Stimulated activated CD4-positive, alpha-beta T cell treated with anti-CD3 and anti-CD28 coated beads, Interleukin-4, amount 100 ng/mL, for 1 hour (primary cell): ENCODE measurements at regions not wholly inside any gene's neighbourhood (a gene's known extent, or its start where the extent isn't known, plus 50 kb on each side); places are given as distances from the start of the nearest gene placed in this dataset.

Experiments used
- DNase-seq: peaks from one replicate; pipeline ENCODE4 v3.0.0-alpha.2; 2020

DNA sequence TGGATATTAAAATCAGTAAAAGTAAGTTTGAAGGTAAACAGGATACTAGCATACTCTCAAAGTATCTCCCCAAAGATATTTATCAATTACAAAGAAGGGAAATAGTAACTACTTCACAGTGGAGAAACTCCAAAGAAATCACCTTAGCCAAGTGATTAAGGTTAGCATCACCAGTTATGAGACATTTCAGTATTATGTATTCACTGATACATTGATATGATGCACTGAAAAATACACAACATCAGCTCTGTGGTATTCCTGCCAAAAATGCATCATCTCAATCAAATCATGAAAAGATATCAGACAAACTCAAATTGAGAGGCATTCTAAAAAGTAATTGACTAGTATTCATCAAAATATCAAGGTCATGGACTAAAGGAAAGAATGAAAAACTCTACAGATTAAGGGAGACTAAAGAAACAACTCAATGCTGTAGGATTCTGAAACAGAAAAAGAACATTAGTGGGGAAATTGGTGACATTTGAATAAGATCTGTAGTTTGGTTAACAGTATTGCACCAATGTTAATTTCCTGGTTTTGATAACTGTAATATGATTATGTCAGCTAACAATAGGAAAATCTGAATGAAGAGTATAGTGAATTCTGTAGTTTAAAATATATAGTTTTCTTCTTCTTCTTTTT, 215.4 kb downstream of the UACA start:
- no peak for DNase-seq

DNA sequence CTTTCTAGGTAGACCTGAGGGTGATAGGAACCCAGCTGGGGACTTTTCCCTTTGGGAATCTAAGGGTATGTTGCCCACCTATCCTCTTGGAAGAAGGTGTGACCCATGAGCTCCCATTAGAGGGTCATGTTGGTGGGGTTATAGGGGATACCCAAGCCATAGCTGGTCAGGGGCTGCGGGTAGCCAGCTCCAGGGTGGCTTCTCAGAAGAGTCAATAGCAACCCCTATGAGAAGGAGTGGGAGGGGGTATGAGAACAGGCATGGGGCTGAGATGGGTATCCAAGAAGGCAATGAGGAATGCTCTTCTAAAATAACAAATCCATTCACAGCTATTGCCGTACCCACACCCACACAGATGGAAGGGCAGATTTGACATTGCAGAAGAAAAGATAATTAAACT, 217.8 kb downstream of the UACA start:
- DNase-seq, result no peak

DNA sequence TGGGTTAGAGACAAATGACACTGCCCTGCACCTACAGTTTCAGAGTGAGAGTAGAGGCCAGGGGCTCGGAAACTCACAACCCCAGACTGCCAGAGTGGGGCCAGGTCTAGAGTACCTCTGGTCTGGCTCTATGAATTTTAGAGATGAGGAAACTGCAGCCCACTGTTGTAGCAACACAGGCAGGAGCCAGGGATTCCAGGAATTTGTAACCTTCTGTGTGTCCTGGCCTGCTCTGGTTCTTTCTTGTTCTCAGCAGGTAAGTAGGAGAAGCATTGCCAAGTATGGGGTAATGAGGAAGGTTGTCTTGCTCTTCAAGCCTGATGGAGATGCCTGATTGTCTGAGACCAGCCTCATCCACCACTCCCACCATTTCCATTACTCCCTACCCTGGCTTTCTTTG, 221.8 kb downstream of the UACA start:
- no peak for DNase-seq

DNA sequence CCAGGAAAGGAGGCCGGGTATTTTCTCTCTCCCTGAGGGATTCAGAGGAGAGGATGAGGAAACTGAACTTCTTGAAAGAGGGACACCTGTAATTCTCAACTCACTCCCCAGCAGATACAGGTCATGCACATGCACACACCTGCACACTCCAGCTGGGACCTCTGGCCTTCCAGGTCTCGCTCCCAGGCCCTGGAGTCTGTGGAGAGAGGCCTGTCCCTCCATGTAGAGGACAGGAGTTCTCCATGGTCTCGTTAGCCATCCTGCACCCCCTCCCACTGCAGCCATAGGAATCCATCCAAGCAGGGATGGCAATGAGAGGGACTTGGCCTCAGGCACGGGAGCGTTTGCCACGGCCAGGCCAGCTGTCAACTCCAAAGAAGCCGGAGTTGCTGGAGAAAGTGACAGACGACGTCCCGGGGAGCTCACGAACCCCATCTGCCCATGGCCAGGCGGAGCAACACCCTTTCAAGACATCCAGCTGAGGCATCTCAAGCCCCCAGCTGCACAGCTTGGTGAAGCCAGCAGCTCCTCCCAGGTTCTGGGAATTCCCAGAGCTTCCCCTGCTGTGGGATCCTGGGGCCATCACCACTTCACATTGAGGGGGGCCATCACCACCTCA, 223.3 kb downstream of the UACA start:
- no peak for DNase-seq

DNA sequence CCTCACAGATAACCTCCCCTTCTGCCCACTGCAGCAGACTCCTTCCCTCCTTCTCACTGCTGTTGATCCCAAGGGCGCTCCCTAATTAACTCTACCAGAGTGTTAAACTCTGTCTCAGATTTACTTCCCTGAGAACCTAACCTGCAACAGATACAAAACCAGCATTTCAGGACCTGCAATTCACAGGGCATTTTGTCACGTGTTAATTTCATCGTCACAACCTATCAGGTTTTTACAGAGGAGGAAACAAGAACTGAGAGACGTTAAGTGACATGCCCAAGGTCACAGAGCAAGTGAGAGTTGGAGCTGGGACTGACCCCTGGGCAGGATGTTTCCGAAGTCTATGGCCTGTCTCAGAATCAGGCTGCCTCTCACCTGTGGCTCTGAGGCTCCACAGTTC, 223.9 kb downstream of the UACA start:
- no peak for DNase-seq

DNA sequence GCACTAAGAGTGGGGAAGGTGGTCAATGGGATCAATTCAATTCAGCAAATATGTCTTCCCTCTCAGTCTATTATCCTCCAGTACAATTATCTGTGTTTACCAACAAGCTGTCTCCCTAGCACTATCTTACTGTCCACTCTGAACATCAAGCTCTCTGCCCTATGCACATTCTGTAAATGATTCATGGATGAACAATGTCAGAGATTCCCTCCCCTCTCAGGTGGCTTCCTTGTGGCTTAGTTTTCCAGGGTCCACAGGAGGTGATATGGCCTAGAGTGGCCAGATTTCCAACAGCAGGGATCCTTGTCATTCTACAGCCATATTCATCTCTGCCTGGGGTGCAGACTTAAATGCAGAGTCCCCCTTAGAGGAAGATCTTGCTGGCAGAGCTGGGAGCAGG, 225.1 kb downstream of the UACA start:
- DNase-seq, result no peak

DNA sequence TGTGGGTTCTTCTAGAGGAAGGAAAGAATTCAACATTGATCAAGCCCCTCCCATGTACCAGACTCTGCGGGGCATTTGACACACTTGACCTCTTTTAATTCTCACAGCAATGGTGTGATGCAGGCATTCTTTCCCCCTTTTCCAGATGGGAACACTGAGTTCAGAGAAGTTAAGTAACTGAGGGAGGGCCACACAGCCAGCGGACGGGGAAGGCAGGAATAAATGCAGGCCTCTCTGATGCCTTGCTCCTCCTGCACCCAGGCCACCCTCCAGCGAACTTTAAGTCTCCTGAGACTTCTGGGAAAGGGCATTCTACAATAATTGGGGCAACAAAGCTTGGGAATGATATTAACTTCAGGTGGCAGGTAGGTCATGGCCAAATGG, 227.4 kb downstream of the UACA start:
- DNase-seq, result no peak

DNA sequence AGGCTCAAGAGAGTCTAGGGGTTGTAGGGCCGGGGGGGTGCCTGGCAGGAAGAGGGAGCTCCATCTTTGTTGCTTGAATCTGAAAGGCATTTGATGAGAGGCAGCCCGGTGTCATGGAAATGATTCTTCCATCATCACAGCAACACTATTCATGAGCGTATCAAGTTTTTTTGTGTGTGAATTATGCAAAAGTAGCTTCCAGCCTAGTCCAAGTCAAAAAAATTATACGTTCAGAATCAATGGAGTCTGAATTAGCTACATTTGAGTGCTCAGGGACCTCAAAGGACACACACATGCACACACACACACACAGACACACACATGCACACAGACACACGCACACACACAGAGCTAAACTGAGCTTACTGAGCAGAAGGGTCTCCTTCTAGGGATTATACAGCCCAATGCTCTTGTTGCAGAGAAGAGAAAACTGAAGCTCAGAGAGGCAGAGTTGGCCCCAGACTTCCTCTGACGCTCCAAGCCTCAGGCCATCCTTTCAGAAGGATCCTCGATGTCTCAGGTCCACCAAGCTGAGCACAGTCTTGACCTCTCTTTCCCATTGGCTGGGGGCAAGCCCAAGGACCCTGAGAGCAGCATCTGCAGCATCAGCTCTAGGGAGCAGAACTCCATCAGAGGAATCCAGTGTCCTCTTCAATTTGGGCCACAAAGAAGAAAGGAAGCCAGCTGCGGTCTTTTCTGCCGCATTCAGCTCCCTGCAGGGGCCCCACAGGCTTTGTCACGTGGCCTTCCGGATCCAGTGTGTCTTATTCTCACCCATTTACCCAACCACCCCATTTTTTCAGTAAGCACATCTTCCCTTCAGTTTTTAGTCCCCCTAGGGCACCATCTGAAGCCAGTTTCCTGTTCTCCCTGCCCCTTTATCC, 228.0 kb downstream of the UACA start:
- peak; percentile 43 for DNase-seq

DNA sequence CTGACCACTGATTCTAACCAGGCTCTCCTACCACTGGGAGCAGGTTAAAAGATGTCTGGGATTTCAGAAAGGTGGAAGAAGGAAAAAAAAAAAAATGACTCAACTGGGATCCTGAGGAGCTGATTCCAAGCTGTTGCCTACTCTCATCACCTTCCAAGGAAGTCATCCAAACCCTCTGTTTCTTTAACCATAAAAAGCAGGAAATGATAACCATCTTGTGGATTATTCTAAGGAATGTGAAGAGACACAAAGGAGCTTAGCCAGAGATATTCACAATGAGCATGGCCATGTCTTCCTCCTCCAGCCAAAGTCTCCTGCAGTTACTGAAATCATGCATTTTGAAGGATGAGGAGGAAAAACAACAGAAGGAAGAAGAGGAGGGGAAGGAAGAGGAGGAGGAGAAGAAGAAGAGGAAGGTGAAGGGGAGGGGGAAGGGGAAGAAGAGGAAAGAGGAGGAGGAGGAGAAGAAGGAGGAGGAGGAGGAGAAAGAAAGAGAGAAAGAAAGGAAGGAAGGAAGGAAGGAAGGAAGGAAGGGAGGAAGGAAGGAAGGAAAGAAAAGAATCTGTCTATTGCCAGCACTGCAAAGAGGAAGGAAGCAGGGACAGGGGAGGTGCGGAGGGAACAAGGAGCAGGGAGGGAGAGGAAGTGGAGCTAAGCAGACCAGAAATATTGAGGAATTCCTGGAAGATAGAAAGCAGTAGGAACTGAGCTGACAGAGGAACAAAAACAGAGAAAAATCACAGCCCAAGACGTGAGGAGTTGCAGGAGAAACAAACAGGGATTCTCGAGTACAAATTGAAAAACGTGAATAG, 229.2 kb downstream of the UACA start:
- DNase-seq, result no peak

DNA sequence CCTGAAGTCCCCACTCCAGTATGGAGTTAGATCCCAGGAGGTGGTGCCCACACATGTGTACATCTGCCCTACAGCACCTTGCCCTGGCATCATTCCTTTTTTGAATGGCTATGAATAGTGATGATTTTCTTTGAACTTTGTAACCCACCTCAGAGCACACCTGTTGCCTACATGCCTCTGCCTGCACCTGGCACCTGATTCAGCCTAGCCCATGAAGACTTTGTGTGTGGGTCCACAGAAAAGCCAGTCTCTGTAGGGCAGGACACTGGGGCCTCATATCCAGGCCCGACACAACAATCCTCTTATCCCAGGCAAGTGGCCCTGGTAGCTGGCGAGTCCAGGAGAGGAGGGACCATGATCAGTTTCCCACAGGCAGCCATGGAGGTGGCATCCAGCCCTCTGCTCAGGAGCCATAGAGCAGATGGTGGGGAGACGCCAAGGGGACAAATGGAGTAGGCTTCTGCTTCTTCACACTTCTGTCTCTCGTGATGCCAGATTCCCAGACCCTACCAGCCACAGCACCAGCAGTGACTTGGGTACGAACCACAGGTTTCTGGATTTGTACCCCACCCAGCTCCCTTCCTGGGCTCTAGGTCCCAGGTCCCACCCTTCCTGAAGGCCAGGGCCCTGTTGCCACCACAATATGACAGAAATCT, 230.7 kb downstream of the UACA start:
- DNase-seq, result no peak

DNA sequence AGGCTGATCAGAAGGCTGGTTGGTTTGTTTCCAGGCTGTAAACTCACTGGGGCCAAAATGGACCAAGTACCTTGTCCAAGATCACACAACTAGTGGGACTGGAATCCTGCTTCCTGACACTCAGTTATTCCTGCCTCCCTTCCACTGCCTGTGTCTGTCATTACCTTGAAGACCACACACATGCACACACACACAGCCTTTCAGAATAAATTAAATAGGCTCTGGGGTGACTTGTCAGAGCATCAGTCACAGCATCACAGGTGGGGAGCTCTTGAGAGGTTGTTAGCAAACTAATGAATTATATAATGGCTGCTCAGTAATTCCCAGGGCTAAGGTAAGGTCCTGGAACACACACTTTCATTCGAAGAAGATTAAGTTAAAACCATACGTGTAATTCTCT, 231.8 kb downstream of the UACA start:
- no peak for DNase-seq

DNA sequence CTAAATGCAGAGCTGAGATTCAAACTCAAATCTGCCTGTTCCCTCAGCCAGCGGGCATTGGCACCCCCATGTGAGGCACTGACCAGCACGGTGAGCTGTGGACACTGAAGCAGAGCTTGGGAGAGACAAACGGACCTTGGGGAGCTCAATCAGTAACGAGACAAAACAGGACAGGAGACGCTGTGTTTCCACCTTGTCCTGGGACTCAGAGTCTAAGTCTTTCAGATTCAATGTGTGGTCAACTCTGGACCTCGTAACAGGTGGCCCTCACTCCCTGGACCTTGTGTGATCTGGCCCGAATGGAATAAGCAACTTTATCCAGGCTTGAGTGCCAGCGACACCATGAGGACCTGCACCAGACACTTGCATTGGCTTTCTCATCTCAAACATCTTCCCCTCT, 232.5 kb downstream of the UACA start:
- no peak for DNase-seq

DNA sequence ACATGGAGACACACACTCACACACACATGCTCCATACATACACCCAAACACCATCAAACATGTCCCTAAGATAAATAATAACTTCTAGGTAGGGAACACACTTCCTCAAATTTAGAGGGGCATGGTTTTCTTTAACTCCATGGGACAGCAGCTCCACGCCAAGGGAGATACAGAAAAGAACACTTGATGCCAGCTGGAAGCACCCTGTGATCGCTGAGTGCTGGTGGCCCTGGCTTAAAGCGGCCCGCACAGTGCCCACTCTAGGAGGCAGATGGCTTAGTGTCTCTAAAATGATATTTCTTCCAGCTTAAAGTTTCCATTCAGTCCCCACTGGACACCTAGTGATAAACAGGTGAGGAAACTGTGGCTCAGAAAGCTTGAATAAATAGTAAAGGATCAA, 232.9 kb downstream of the UACA start:
- no peak for DNase-seq

DNA sequence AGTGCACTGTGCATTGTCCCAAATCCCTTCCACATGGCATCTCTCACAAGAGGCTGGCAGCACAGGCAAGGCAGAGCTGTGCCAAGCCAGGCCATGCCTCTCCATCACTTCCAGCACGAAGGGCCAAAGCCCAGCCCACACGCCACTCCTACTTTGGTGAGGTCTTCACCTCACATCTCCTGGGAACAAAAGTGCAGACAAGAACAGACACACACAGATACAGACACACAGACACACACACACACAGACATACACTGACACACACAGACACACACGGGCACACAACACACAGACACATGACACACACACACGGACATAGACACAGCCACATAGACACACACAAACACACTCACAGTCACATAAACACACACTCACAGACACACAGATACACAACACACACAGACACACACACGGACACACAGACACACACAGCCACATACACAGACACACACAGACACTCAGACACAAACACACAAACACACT, 233.3 kb downstream of the UACA start:
- DNase-seq, result no peak

DNA sequence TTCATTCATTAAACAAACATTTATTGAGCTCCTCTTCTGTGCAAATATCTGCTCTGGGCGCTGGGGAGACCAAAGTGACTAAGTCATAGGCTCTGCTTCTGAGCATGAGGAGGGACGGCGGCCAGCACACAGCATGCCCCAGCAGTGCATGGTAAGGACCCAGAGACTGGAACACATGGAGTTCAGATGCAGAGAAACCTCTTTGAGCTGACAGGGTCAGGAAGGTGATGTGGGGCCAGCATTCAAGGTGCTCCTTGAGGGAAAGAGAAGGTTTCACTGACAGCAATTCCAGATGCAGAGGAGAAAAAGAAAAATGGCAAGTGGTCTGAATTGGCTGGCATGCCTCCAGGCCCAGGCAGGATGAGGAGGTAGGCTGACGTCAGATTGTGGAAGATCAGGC, 234.5 kb downstream of the UACA start:
- DNase-seq, result no peak

DNA sequence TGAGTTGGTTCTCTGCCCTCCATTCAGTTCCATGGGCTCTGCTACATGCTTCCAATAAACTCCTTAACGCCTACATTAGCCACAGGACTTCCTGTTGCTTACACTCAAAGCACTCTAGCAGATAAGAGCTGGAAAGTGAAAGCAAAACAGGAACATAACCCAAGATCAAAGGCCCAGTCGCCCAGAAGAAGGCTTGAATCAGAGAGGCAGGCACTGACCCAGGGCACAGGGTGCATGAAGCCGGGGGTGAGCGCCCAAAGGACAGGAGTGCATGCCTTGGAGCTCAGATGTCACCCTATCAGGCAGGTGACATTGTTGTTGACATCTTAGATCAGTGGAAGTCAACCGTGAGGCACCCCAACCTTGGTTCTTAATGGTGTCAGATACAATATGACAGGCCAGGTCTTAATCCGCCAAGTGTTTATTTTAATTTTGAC, 235.1 kb downstream of the UACA start:
- DNase-seq, result peak; percentile 38

DNA sequence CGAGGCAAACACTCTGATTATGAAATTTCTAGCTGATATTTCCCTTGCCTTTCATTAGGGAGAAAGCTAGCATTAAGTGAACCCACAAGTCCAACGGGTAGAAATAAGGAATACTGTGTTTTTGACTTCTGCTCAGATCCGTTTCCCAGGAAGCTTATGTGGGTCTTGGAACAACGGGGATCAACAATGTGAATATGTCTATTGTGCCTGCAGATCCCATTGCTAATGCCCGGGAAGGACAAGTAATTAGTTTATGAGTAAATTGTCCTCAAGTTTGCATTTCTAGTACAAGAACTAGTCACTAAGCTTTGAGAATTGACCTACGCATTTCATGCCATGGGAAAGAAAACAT, 236.4 kb downstream of the UACA start:
- no peak for DNase-seq

DNA sequence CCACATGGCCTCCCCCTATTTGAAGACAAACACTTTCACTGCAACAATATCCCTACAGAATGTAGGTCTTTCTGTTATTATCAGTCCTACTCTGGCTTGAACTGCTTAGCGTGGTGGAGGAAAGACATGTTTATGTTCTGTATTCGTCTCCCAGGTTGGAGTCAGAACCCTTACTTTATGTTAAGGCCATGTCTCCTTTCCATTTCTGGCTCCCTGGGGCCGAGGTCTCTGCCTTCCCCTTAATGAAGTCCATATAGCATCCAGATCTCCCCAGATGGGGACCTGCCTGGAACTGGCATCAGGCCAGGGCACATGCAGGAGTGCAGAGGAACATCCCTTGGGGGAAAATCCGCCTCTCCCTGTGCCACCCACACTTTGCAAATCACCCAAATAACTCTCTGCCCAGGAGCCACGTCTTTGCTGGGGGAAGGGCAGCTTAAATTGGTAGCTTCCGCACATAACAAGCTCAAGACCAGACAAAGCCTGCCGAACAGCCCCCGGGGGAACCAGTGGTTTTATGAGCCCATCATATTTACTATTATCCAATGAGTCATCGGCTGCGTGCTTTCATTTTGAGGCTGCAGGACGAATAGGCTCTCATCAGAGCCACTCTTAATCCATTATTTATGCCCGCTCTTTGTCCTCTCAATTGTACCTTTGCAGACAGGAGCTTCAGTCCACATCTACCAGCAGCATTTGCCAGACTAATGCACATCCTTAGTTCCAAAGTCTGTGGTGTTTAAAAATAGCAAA, 237.0 kb downstream of the UACA start:
- no peak for DNase-seq

DNA sequence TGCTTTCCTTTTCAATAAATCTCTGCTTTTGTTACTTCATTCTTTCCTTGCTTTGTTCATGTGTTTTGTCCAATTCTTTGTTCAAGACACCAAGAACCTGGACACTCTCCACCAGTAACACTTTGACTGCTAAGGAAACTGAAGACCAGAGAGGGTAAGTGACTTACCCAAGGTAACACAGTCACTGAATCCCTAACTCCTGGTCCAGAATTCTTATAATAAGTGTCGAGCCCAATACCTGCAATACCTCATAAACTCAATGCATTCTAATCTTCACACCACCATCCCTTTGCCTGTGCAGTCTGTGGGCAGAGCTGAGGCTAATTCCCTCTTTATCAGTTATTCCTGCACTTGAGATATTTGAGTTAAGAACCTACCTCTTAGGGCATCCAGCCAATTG, 237.8 kb downstream of the UACA start:
- no peak for DNase-seq

DNA sequence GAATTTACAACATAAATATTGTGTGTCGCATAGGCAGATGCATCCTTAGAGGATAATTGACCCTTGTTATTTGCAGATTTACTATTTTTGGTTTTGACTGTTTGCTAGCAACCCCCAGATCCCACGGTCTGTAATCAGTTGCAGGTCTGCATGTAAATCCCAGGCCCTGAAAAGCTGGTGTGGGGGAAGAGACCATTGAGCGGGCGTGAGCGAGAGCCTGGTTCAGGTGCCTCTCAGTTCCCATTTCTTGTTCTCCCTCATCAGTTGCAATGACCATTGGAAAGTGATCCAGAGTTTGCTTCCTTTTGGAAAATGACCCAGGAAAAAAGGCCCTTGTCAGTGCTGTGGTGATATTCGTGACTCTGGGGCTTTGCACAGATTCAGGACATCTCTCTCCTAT, 238.9 kb downstream of the UACA start:
- no peak for DNase-seq

DNA sequence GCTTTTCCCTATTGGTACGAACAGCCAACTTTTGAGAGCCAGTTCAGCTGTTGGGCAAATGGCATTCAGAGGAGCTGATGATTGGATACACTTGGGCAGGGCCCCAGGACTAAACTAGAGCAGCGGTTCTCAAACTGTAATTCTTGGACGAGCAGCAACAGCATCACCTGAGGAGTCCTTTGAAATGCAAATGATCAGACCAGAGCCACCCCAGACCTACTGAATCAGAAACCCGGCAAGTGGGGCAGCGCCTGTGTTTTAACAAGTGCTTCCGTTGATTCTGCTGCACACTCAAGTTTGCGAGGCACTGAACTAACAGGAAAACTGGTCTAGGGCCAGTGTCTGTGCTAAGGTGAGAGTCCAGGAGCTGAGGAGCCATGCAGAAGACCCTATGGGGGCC, 239.7 kb downstream of the UACA start:
- no peak for DNase-seq

DNA sequence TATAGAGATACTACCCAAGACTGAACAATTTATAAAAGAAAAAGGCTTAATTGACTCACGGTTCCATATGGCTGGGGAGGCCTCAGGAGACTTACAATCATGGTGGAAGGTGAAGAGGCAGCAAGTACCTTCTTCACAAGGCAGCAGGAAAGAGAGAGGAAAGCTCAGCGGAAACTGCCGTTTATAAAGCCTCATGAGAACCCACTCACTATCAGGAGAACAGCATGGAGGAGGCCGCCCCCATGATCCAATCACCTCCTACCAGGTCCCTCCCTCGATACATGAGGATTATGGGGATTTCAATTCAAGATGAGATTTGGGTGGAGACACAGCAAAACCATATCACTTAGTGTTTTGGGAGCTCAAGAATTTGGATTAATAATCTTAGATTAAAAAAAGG, 240.2 kb downstream of the UACA start:
- DNase-seq, result no peak
